HG03103 (cell line): ENCODE measurements at regions not wholly inside any gene's neighbourhood (a gene's known extent, or its start where the extent isn't known, plus 50 kb on each side); places are given as distances from the start of the nearest gene placed in this dataset.

Source experiments
- ATAC-seq: cut with Tn5 transposase; IDR thresholded peaks from one replicate; pipeline ENCODE4 v1.9.1; 2021; ENCODE audit warnings: low read depth; ENCODE audit not compliant: unreplicated experiment

- no peak for ATAC-seq
Measured at GRCh38 chr3:180092889-180093288, 56.2 kb upstream of the PEX5L start.

DNA sequence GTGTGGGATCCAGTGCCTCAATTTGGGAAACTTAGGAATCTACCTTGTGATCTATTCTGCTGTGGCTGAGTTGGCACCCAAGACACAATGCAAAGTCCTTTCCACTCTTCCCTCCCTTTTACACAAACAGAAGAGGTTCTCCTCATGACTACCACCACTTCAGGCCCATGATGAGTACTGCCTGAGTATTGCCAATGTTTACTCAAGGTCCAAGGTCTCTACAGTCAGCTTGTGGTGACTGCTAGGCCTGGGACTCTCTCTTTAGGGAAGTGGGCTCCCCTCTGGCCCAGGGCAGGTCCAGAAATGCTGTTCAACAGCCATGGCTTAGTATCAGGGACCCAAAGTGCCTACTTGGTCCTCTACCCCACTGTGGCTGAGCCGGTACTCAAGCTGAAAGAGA lies 56.8 kb upstream of the PEX5L start:
- no peak for ATAC-seq

DNA sequence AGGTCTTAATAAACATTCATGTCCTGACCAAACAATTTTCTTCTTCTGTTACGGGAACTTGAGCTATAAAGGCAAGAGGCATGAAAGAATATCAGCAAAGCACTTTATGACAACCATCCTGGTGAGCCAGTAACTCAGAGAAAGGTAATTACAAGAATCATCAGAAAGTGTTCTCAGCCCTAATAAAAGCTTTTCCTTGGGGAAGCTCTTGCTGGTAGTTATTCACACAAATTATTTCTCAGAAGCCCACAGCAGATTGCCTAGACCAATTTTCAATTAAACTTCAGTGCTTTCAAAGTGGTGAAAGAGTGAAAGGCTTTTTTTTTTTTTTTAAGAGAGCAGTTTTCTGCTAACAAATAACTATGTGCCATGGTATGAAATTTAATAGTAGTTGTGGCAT lies 60.9 kb upstream of the PEX5L start:
- no peak for ATAC-seq

GRCh38 chr3:180102134-180102533 lies 65.4 kb upstream of the PEX5L start:
- no peak for ATAC-seq

GRCh38 chr3:180102604-180103003 lies 65.9 kb upstream of the PEX5L start:
- no peak for ATAC-seq

- no peak for ATAC-seq
Measured at GRCh38 chr3:180116203-180116602, 79.5 kb upstream of the PEX5L start.

DNA sequence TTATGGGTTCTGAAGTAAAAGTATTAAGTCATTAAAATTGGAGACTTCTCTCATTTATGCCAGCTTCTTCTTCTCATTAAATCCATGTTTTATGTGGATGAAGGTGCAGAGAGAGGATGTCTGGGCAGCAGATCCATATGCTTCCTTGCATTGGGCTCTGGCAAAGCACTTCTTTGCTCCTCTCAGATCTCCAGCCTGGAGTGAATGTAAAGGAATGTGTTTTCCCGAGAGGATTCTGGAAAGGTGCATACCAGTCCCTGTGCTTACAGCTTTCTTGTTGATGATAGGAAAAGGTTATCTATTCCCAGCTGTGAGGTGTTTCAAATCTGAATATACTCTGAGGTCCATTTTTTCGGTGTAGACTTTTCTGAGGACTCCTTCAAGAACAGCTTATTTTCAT lies 79.9 kb upstream of the PEX5L start:
- no peak for ATAC-seq

DNA sequence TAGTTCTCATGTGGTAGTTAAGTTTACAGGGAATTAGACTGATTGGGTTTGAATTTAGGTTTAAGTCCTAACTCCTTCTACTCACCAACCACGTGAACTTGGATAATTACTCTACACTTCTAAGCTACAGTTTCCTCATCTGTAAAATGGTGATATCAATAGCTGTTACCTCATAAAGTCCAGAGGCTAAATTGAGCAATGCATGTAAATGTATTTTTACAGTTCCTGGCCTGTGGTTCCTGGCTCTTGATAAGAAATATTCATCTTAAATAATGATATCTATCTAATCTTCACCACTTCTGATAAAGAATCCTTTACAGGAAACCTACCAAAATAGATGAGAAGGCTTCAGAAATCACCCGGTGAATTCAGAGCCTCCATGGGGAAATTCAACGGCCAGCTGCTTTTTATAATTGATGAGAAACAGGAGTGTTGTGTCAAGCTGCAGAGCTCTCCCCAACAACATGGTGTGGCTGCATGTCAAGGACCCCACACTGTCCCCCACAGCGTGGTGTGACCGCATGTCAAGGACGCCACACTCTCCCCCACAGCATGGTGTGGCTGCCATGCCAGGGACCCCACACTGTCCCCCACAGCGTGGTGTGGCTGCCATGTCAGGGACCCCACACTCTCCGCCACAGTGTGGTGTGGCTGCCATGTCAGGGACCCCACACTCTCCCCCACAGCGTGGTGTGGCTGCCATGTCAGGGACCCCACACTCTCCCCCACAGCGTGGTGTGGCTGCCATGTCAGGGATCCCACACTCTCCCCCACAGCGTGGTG lies 80.8 kb upstream of the PEX5L start:
- ATAC-seq, result no peak

- no peak for ATAC-seq
Measured at GRCh38 chr3:180119567-180119966, 82.8 kb upstream of the PEX5L start.

DNA sequence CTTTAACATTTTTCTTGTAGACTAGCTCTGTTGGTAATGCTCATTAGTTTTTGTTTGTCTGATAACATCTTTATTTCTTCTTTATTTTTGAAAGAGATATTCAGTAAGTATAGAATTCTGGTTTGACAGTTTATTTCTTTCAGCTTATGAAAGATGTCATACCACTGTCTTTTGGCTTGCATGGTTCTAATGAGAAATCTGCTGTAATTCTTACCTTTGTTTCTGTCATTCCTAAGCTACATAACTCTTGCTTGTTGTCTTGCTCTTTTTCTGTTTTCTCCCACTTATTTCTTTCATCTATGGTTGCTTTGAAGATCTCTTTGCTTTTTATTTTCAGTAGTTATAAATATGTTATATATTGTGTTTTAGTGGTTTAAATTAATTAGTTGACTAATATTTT lies 87.2 kb upstream of the PEX5L start:
- no peak for ATAC-seq

GRCh38 chr3:180131169-180131568 lies 94.4 kb upstream of the PEX5L start:
- ATAC-seq, result no peak

GRCh38 chr3:180135101-180135500 lies 98.4 kb upstream of the PEX5L start:
- ATAC-seq, result no peak

DNA sequence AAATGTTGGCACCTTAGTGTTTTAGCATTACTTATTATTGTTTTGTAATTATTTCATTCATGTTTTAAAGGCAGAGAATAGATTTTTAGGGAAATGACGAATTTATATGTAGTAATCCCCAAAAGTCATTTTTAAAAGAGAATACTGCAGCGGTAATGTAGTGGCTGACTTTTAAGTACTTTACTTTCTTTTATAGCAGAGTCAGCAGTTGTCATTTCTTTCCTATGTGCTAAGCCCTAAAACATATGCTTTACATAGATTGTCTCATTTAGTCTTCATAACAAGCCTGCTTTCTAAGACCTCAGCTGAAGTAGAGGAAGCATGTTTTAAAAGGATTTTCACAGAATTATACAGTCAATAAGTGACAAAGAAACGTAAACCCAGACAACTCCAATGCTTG lies 102.1 kb upstream of the PEX5L start:
- ATAC-seq, result no peak

GRCh38 chr3:180142041-180142440 lies 105.3 kb upstream of the PEX5L start:
- ATAC-seq, result no peak

- ATAC-seq, result no peak
Measured at GRCh38 chr3:180142472-180142871, 105.7 kb upstream of the PEX5L start.

DNA sequence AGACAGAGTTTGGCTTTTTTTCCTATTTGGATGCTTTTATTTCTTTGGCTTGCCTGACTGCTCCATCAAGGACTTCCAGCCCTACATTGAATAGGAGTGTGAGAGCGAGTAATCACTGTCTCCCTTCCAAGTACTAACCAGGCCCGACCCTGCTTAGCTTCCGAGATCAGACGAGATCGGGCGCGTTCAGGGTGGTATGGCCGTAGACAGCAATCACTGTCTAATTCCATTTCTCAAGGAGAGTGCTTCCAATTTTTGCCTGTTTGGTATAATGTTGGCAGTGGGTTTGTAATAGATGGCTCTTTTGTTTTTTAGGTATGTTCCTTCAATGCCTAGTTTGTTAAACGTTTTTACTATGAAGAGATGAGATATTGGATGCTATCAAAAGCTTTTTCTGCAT lies 125.0 kb upstream of the PEX5L start:
- ATAC-seq, result no peak

DNA sequence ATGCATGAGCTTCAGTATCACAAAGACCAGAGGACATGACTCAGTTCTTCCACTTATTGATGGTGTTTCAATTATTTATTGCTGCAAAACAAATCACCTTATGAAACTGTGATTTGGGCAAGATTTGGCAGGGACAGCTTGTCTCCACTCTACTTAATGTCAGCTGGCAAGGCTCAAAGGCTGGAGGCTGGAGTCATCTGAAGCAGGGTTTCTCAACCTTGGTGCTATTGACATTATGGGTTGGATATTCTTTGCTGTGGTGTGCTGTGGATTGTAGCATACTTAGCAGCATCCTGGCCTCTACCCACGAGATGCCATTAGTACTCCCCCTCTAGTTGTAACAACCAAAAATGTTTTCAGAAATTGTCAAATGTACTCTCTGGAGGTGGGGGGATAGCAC lies 138.8 kb upstream of the PEX5L start:
- ATAC-seq, result no peak

DNA sequence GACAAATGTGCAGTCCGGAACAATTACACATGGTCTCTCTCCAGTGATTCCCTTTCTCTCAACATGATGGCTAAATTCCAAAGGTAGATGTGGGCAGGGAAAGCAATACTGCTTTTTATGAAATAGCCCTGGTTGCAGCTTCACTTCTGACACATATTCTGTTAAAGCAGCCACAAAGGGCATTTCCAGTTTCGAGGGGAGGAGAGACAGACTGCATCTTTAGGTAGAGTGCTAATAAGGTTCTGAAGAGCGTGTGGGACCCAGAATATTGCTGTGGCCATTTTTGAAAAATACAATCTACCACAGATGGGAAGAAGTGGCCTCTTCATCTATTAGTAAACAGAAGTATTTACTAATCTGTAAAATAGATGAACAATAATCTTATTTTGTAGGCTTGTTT lies 139.3 kb upstream of the PEX5L start:
- no peak for ATAC-seq

- no peak for ATAC-seq
Measured at GRCh38 chr3:180177255-180177654, 140.5 kb upstream of the PEX5L start.

GRCh38 chr3:180179562-180179961 lies 142.8 kb upstream of the PEX5L start:
- ATAC-seq, result no peak

- ATAC-seq, result no peak
Measured at GRCh38 chr3:180180795-180181194, 144.1 kb upstream of the PEX5L start.

DNA sequence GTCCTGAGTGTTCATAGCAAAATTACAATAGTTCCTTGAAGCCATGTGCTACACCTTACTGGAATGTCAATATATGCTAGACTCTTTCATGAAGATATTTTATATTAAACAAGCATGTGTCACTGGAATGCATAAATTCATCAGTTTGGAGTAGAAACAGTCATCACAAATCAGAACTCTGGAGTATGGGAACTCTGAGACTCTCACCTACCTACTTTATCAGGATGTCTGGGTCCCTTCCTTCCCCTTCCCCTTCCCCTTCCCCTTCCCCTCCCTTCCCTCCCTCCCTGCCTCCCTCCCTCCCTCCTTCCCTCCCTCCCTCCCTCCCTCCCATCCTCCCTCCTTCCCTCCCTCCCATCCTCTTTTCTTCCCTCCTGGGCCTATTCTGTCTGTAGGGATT lies 144.7 kb upstream of the PEX5L start:
- no peak for ATAC-seq

- no peak for ATAC-seq
Measured at GRCh38 chr3:180183346-180183745, 146.6 kb upstream of the PEX5L start.
